Fibroblast of lung (primary cell): ENCODE measurements at regions not wholly inside any gene's neighbourhood (a gene's known extent, or its start where the extent isn't known, plus 50 kb on each side); places are given as distances from the start of the nearest gene placed in this dataset.

Experiments
- CTCF ChIP-seq, 2 donors: IDR thresholded peaks in 1 of 2; conservative IDR thresholded peaks in 1 of 2; 1 replicate in 1 of 2; 2 replicates in 1 of 2; pipeline ENCODE4 v1.5.1; 2011 to 2012; ENCODE audit warnings: low read length in 2 of 2, control low read depth in 1 of 2, inconsistent platforms in 1 of 2, low read depth in 1 of 2, mild to moderate bottlenecking in 1 of 2
- EZH2 ChIP-seq: IDR thresholded peaks from 2 replicates; pipeline ENCODE4 v1.5.1; 2012; ENCODE audit warnings: low read length, control low read depth, mild to moderate bottlenecking; ENCODE audit errors: missing control alignments

GRCh38 chr4:93888768-93889167, 60.2 kb downstream of the ATOH1 start:
- TF ChIP-seq CTCF (conservative IDR thresholded peaks at IDR 0.05 in 1 of 2, IDR thresholded peaks at IDR 0.05 in 1 of 2; ENCODE audit: low read depth in 1 of 2, low read length in 2 of 2) (no peak), EZH2 (no peak)
